ENCODE measurements at regions not wholly inside any gene's neighbourhood (a gene's known extent, or its start where the extent isn't known, plus 50 kb on each side); places are given as distances from the start of the nearest gene placed in this dataset.

GRCh38 chr5:67265951-67266350, 69.4 kb upstream of the CD180 start:
- H3K4me3 Mint-ChIP-seq = no peak overlapping the region
- DNase-seq (ENCODE audit: low spot score) = no peak
- H3K9me3 ChIP-seq (ENCODE audit: low read depth) = no peaks in the 10 kb centered on the region
- H3K4me1 Mint-ChIP-seq = peaks cover 14% of the 10 kb centered on the region
- peaks cover 8% of the 10 kb centered on the region for H3K27me3 Mint-ChIP-seq (ENCODE audit: insufficient read depth, low read depth)
- no peaks in the 10 kb centered on the region for H3K27me3 ChIP-seq
- no peak overlapping the region for H3K27ac ChIP-seq
- H3K9ac ChIP-seq = no peak overlapping the region
- peaks cover 19% of the 10 kb centered on the region for H3K9me3 Mint-ChIP-seq
- no peak overlapping the region for H3K27ac Mint-ChIP-seq
- no peak for TF ChIP-seq EZH2phosphoT487 (IDR thresholded peaks at IDR 0.05)
- TF ChIP-seq EZH2 (IDR thresholded peaks at IDR 0.05) = no peak
- TF ChIP-seq, protein P1, sequence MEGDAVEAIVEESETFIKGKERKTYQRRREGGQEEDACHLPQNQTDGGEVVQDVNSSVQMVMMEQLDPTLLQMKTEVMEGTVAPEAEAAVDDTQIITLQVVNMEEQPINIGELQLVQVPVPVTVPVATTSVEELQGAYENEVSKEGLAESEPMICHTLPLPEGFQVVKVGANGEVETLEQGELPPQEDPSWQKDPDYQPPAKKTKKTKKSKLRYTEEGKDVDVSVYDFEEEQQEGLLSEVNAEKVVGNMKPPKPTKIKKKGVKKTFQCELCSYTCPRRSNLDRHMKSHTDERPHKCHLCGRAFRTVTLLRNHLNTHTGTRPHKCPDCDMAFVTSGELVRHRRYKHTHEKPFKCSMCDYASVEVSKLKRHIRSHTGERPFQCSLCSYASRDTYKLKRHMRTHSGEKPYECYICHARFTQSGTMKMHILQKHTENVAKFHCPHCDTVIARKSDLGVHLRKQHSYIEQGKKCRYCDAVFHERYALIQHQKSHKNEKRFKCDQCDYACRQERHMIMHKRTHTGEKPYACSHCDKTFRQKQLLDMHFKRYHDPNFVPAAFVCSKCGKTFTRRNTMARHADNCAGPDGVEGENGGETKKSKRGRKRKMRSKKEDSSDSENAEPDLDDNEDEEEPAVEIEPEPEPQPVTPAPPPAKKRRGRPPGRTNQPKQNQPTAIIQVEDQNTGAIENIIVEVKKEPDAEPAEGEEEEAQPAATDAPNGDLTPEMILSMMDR (IDR thresholded peaks at IDR 0.05) = no peak
- H3K4me3 ChIP-seq = no peak overlapping the region
- H3K79me2 ChIP-seq (ENCODE audit: low read depth) = no peaks in the 10 kb centered on the region
- peaks cover 14% of the 10 kb centered on the region for H3K4me1 ChIP-seq
- peaks cover 5% of the 10 kb centered on the region for H3K36me3 Mint-ChIP-seq
- peaks cover 13% of the 10 kb centered on the region for H3F3A ChIP-seq (ENCODE audit: low read depth)
- no peaks in the 10 kb centered on the region for H3K36me3 ChIP-seq
- no peaks in the 10 kb centered on the region for H4K20me1 ChIP-seq (ENCODE audit: low read depth)
- H3K4me2 ChIP-seq = no peak overlapping the region
- H2AFZ ChIP-seq (replicated peaks) = no peak overlapping the region

- peaks cover 11% of the 10 kb centered on the region for H3F3A ChIP-seq (ENCODE audit: low read depth)
- Mint-ChIP-seq H3K27ac (no peak overlapping the region), H3K4me1 (peaks cover 12% of the 10 kb centered on the region), H3K9me3 (peaks cover 13% of the 10 kb centered on the region), H3K36me3 (peaks cover 5% of the 10 kb centered on the region), H3K27me3 (ENCODE audit: insufficient read depth, low read depth) (peaks cover 8% of the 10 kb centered on the region), H3K4me3 (no peak overlapping the region)
- no peak for DNase-seq (ENCODE audit: low spot score)
- H3K4me3 ChIP-seq = no peak overlapping the region
- no peaks in the 10 kb centered on the region for H4K20me1 ChIP-seq (ENCODE audit: low read depth)
- H3K4me1 ChIP-seq = peaks cover 12% of the 10 kb centered on the region
- no peaks in the 10 kb centered on the region for H3K79me2 ChIP-seq (ENCODE audit: low read depth)
- H2AFZ ChIP-seq (replicated peaks) = no peak overlapping the region
- no peak overlapping the region for H3K27ac ChIP-seq
- TF ChIP-seq, protein P1 (IDR thresholded peaks at IDR 0.05) = no peak
- TF ChIP-seq EZH2 (IDR thresholded peaks at IDR 0.05) = no peak
- no peak for TF ChIP-seq EZH2phosphoT487 (IDR thresholded peaks at IDR 0.05)
- H3K9me3 ChIP-seq (ENCODE audit: low read depth) = no peaks in the 10 kb centered on the region
- H3K4me2 ChIP-seq = no peak overlapping the region
- no peaks in the 10 kb centered on the region for H3K36me3 ChIP-seq
- no peak overlapping the region for H3K9ac ChIP-seq
- no peaks in the 10 kb centered on the region for H3K27me3 ChIP-seq
Observed at GRCh38 chr5:67263656-67264408, 67.2 kb upstream of the CD180 start.

- H3K27ac Mint-ChIP-seq = no peak overlapping the region
- DNase-seq (ENCODE audit: low spot score) = no peak
- H3K4me3 ChIP-seq = no peak overlapping the region
- H3K4me1 ChIP-seq = peaks cover 3% of the 10 kb centered on the region
- no peak for TF ChIP-seq EZH2phosphoT487 (IDR thresholded peaks at IDR 0.05)
- H3K36me3 ChIP-seq = no peaks in the 10 kb centered on the region
- peaks cover 2% of the 10 kb centered on the region for H3F3A ChIP-seq (ENCODE audit: low read depth)
- no peaks in the 10 kb centered on the region for H4K20me1 ChIP-seq (ENCODE audit: low read depth)
- H3K9me3 ChIP-seq (ENCODE audit: low read depth) = no peaks in the 10 kb centered on the region
- no peak overlapping the region for H3K9ac ChIP-seq
- H3K4me2 ChIP-seq = no peak overlapping the region
- peaks cover 5% of the 10 kb centered on the region for H3K36me3 Mint-ChIP-seq
- H3K4me3 Mint-ChIP-seq = no peak overlapping the region
- H3K79me2 ChIP-seq (ENCODE audit: low read depth) = no peaks in the 10 kb centered on the region
- no peaks in the 10 kb centered on the region for H3K27me3 ChIP-seq
- H3K9me3 Mint-ChIP-seq = peaks cover 13% of the 10 kb centered on the region
- H3K4me1 Mint-ChIP-seq = peaks cover 12% of the 10 kb centered on the region
- H3K27ac ChIP-seq = no peak overlapping the region
- H2AFZ ChIP-seq (replicated peaks) = no peak overlapping the region
- peaks cover 8% of the 10 kb centered on the region for H3K27me3 Mint-ChIP-seq (ENCODE audit: insufficient read depth, low read depth)
Observed at GRCh38 chr5:67262956-67263355, 66.4 kb upstream of the CD180 start.

DNA sequence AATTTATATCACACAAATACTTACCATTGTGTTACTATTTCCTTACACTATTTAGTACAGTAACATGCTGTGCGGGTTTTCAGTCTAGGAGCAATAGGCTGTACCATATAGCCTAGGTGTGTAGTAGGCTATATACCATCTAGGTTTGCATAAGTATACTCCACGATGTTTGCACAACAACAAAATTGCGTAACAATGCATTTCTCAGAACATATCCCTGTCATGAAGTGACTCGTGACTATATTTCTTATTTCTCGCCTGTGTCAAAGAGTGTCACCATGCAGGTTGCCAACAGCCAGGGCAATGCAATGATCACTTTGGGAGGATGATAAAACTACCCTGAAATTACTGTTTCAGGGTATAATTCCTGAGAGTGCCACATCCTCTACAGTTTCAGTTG, 65.6 kb upstream of the CD180 start:
- peaks cover 5% of the 10 kb centered on the region for H3K36me3 Mint-ChIP-seq
- no peak for TF ChIP-seq EZH2 (IDR thresholded peaks at IDR 0.05)
- TF ChIP-seq, protein P1 (IDR thresholded peaks at IDR 0.05) = no peak
- no peak for TF ChIP-seq EZH2phosphoT487 (IDR thresholded peaks at IDR 0.05)
- no peaks in the 10 kb centered on the region for H3K4me1 ChIP-seq

More for the DNA sequence above, 65.6 kb upstream of the CD180 start:
- no peaks in the 10 kb centered on the region for H3F3A ChIP-seq (ENCODE audit: low read depth)
- no peak overlapping the region for H3K4me3 Mint-ChIP-seq
- no peak overlapping the region for H3K9ac ChIP-seq
- no peaks in the 10 kb centered on the region for H3K9me3 ChIP-seq (ENCODE audit: low read depth)
- H2AFZ ChIP-seq (replicated peaks) = no peak overlapping the region
- peaks cover 8% of the 10 kb centered on the region for H3K27me3 Mint-ChIP-seq (ENCODE audit: insufficient read depth, low read depth)
- no peak overlapping the region for H3K4me3 ChIP-seq
- no peaks in the 10 kb centered on the region for H3K79me2 ChIP-seq (ENCODE audit: low read depth)
- peaks cover 12% of the 10 kb centered on the region for H3K4me1 Mint-ChIP-seq
- DNase-seq (ENCODE audit: low spot score) = no peak
- no peaks in the 10 kb centered on the region for H3K27me3 ChIP-seq
- no peaks in the 10 kb centered on the region for H4K20me1 ChIP-seq (ENCODE audit: low read depth)
- no peak overlapping the region for H3K4me2 ChIP-seq
- peaks cover 13% of the 10 kb centered on the region for H3K9me3 Mint-ChIP-seq
- H3K27ac Mint-ChIP-seq = no peak overlapping the region
- H3K27ac ChIP-seq = no peak overlapping the region
- no peaks in the 10 kb centered on the region for H3K36me3 ChIP-seq

Data from neural progenitor cell (in vitro differentiated cells).